ENCODE measurements at regions not wholly inside any gene's neighbourhood (a gene's known extent, or its start where the extent isn't known, plus 50 kb on each side); places are given as distances from the start of the nearest gene placed in this dataset.

DNA sequence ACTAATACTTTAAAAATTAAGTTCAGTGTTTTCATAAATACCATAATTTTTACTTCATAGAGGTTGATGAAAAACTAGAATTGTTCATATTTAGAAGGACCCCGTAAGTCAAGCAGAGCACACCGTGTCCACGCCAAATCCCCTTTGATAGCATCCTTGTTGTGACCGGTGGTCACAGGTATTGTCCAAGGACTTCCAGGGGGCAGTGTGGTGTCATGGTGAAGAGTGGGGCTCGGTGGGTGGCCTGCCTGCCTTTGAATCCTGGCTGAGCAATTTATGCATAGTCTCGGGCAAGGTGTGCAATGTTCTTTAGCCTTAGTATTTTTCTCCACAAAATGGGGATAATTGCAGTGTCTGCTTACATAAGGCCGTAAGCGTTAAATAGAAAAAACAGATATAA, 169.9 kb downstream of the KTN1 start:
- TF ChIP-seq MAX (IDR thresholded peaks at IDR 0.05) (no peak), EGR1 (IDR thresholded peaks at IDR 0.05; ENCODE audit: low read depth in 2 of 2) (no peak), GABPA (IDR thresholded peaks at IDR 0.05 in 1 of 2, conservative IDR thresholded peaks at IDR 0.05 in 1 of 2) (no peak), RAD21 (IDR thresholded peaks at IDR 0.05) (no peak), SP1 (IDR thresholded peaks at IDR 0.05) (no peak), YY1 (IDR thresholded peaks at IDR 0.05) (no peak), TAF1 (conservative IDR thresholded peaks at IDR 0.05) (no peak), ZBTB33 (IDR thresholded peaks at IDR 0.05) (no peak), REST (IDR thresholded peaks at IDR 0.05) (no peak), JUND (IDR thresholded peaks at IDR 0.05) (no peak)
- TF ChIP-seq, protein P1, sequence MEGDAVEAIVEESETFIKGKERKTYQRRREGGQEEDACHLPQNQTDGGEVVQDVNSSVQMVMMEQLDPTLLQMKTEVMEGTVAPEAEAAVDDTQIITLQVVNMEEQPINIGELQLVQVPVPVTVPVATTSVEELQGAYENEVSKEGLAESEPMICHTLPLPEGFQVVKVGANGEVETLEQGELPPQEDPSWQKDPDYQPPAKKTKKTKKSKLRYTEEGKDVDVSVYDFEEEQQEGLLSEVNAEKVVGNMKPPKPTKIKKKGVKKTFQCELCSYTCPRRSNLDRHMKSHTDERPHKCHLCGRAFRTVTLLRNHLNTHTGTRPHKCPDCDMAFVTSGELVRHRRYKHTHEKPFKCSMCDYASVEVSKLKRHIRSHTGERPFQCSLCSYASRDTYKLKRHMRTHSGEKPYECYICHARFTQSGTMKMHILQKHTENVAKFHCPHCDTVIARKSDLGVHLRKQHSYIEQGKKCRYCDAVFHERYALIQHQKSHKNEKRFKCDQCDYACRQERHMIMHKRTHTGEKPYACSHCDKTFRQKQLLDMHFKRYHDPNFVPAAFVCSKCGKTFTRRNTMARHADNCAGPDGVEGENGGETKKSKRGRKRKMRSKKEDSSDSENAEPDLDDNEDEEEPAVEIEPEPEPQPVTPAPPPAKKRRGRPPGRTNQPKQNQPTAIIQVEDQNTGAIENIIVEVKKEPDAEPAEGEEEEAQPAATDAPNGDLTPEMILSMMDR (IDR thresholded peaks at IDR 0.05; ENCODE audit: low read depth, low read length, missing input control) = no peak

Data from liver (tissue), 3 donors.